Loucy (cell line): ENCODE measurements at regions not wholly inside any gene's neighbourhood (a gene's known extent, or its start where the extent isn't known, plus 50 kb on each side); places are given as distances from the start of the nearest gene placed in this dataset.

Source experiments
- EZH2phosphoT487 ChIP-seq: fragments of 200-600 bp; IDR thresholded peaks from 2 replicates; pipeline ENCODE4 v1.6.1; 2018; ENCODE audit warnings: antibody characterized with exemption, mild to moderate bottlenecking, moderate library complexity, borderline replicate concordance
- TF ChIP-seq, protein P1 (sequence below): fragments of 200-600 bp; sonication (generic); conservative IDR thresholded peaks from 2 replicates; pipeline ENCODE4 v1.5.1; 2014; ENCODE audit warnings: mild to moderate bottlenecking, antibody characterized with exemption, low read length

GRCh38 chr13:86000546-86000945 is 201.3 kb upstream of the SLITRK6 start:
- TF ChIP-seq, protein P1, sequence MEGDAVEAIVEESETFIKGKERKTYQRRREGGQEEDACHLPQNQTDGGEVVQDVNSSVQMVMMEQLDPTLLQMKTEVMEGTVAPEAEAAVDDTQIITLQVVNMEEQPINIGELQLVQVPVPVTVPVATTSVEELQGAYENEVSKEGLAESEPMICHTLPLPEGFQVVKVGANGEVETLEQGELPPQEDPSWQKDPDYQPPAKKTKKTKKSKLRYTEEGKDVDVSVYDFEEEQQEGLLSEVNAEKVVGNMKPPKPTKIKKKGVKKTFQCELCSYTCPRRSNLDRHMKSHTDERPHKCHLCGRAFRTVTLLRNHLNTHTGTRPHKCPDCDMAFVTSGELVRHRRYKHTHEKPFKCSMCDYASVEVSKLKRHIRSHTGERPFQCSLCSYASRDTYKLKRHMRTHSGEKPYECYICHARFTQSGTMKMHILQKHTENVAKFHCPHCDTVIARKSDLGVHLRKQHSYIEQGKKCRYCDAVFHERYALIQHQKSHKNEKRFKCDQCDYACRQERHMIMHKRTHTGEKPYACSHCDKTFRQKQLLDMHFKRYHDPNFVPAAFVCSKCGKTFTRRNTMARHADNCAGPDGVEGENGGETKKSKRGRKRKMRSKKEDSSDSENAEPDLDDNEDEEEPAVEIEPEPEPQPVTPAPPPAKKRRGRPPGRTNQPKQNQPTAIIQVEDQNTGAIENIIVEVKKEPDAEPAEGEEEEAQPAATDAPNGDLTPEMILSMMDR, result no peak
- TF ChIP-seq EZH2phosphoT487, result no peak
